Adrenal gland (tissue), 5 donors: ENCODE measurements at regions not wholly inside any gene's neighbourhood (a gene's known extent, or its start where the extent isn't known, plus 50 kb on each side); places are given as distances from the start of the nearest gene placed in this dataset.

ENCODE experiments used
- CTCF ChIP-seq, 6 experiments: fragments of 450-650 bp in 4 of 6; fragments of 200-600 bp in 2 of 6; sonication (generic) in 1 of 6; IDR thresholded peaks; 1 replicate in 5 of 6; 2 replicates in 1 of 6; pipeline versions ENCODE4 v1.5.1 to v1.8.0; 2016 to 2021; ENCODE audit warnings: antibody characterized with exemption in 6 of 6, mild to moderate bottlenecking in 2 of 6, moderate library complexity in 1 of 6
- POLR2A ChIP-seq, 2 donors: fragments of 450-650 bp; IDR thresholded peaks; one replicate each; pipeline ENCODE4 v1.6.1; 2017; ENCODE audit warnings: antibody characterized with exemption in 2 of 2, mild to moderate bottlenecking in 2 of 2, moderate library complexity in 1 of 2
- donor health status: DM: no; HTN: no; CAD: no.

GRCh38 chr3:154829929-154830328, 250.2 kb upstream of the MME start:
- TF ChIP-seq CTCF (IDR thresholded peaks at IDR 0.05) = no peak
- no peak for TF ChIP-seq POLR2A (IDR thresholded peaks at IDR 0.05)
